NCI-H748 treated with DMSO at 0.1 percent for 48 hours (cell line): ENCODE measurements at regions not wholly inside any gene's neighbourhood (a gene's known extent, or its start where the extent isn't known, plus 50 kb on each side); places are given as distances from the start of the nearest gene placed in this dataset.
A peak's percentile ranks its signal among the peaks of the same experiment; 100 is the strongest.

Experiments
- DNase-seq: peaks from one replicate; lab custom pipeline; 2025; lab: John Stamatoyannopoulos, UW

DNA sequence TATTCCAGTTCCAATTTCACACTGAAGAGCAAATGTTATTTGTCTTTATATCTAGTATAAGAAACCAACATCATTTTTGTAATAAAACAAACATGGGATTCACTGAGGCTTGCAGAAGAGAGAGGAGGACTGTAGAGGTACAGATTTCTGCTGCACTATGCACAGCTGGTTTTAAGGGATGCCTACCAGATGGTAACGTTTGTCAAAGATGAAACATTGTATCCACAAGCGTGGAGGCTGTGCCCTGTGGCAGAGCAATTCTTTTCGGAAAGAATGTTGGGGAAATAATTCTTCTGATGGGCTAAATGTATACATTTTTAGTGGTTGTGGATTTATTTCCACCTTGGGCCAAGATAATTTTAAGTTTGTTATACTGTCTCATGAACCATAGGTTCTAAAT is 272.4 kb downstream of the DUSP10 start:
- DNase-seq, result no peak

DNA sequence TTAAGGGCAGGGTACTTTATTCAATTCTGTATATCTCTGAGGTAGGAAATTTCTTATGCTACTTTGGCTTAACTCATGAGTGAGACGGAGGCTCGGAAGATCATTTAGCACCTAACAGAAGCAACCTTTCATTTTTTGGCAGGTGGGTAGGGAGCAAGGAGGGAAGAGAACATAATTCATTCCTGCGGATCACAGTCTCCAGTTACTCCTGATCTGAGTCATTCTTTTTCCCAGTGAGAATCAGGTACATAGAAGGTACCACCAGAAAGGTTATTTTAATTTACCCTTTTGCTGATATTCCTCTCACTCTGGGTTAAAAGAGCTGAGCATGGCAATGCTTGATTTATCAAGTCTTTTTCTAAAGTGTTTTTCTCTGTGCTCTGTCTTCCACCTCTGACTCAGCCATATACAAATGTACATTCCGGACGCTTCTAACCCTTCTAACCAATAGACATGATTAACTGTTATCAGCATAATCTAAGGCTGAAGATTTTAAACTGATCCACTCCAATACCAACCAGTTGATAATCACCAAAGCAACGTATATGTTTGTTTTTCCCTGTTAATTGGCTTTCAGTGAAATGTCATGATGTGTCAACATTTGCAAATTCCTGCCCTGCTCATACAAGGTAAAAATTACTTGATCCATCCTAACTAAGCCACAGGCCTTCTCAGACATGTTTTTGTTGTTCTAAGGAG is 271.7 kb downstream of the DUSP10 start:
- no peak for DNase-seq

DNA sequence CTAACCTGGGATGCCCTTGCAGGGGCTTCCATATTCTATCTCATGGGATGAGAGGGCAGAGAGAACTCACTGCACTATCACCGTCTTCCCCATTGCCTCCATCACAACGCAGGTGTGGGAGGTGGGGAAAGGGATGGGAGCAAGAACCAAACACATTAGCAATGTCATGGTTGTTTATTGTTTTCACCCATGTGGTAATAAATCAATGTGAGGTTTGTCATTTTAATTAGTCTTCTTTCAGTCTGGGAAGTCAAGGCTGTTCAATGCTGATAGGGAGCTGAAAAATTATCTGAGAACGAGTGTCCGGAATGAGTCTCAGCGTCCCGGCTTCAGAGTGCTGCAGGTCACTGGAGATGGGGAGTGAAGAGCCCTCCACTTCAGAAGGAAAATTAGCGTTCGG is 268.5 kb downstream of the DUSP10 start:
- no peak for DNase-seq

DNA sequence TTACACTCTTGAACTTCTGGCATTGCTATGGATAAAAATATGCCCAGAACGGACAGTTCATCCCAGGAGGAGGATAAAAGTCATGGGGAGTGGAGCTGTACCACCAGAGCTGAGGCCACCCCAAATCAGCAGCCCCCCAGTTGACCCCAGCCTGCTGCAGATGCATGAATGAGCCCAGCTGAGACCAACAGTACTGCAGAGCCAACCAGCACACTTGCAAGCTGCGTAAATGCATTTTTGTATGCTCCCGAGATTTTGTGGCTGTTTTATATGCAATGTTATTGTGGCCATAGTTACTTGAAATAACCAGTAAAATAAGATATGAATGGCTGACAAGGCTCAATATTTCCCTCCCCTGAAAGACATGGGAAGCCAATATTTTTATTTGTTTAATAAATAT is 264.6 kb downstream of the DUSP10 start:
- DNase-seq, result no peak

DNA sequence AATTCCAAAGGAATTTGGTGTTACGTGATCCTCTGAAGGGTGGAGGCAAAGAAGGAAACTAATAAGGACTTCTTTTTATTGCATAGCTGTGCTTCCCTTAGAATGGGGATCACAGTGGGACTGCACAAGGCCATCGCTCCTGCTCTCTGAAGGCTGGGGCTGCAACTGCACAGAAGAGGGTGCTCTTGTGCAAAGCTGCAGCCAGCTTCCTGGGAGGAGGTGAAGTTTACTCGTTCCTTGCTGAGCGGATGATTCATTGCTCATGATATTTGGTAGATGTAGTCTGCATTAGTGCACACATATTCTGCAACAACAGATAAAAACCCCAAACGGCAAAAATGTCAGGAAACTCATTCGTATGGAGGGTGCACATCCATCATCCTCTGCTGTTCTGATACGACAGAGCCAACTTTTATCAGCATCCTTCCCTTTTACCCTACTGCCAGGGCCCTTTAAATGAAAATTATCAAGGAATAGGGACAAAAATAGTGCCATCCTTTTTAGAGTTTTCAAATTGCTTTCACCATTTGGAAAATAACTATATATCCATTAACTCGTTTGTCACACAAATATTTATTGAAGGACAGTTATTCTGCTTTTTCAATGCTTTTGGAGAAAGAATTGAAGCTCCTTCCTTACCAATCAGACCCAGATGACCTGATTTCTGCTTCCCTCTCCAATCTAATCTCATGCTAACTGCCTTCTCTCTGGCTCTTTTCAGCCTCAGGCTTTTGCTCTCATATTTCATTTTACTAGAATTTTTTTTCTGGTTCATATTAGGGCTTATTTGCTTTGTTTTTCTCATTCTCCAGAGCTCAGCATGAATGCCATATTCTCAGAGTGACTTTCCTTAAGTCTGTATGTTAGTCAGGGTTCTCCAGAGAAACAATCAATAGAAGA is 263.6 kb downstream of the DUSP10 start:
- DNase-seq, result peak; percentile 15

DNA sequence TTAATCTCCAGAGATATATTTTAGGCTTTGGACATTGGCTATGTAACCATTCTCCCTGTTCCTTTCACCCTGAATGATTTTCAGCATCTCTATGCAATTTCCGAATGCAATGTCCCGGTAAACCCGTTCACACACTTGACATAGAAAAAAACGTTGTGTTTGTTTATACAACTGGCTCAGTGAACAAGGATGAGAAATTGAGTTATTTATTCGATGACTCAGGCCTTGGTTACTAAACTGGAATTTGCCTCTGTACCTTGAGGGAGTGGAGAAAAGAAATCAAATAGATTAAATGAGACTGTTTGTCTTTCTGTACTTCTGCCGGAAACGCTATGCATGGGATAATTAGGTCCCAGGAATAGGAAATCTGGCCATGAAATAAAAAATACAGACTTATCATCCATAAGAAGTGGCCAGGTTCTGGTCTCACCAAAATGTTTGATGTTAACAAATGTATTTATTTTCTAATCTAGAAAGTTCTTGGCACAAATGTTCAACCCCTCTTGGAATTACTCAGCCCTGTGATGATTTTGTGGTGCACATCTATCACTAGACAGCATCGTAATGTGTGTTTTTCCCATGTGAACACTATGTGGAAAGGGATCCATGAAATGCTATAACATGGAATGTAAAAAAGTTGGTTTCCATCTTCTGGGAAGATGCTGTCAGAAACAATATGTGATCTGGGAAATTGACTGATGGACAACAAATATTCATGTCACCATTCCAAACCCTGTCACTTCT is 253.9 kb downstream of the DUSP10 start:
- DNase-seq, result no peak

DNA sequence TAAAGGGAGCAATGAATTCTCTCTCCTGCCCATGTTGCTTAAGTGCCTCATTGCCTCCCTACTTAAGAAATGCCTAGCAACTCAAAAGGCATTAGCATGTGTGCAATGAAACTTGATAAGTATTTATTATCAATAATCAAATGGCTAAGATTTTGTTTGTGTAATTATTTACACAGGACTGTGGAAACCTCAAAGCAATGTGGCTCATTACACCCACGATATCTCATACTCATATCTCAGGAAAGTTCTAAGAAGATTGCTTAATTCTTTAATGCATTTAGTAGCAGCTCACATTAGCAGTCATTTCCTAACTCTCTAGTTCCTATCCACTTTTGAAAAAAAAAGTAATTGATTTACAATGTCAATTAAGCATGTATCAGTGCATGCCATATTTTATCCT is 253.3 kb downstream of the DUSP10 start:
- DNase-seq, result no peak

DNA sequence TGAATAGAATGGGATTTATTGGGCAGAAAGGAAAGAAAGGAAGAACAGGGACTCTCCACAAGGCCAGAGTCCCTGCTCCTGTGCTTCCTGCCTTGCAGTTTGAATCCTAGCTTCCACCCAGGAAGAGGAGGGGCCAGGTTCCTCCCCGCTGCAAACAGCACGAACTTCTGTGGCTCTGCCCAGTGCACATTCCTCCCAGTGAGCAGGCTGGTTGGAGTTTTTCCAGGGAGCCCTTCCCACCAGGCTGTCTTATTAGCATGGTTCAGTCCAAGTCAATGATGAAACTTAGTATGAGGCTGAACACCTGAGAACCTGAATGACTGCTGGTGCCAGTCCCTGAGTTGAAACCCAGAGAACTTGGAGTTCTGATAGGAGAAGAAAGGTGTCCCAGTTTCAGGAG is 247.2 kb downstream of the DUSP10 start:
- no peak for DNase-seq

DNA sequence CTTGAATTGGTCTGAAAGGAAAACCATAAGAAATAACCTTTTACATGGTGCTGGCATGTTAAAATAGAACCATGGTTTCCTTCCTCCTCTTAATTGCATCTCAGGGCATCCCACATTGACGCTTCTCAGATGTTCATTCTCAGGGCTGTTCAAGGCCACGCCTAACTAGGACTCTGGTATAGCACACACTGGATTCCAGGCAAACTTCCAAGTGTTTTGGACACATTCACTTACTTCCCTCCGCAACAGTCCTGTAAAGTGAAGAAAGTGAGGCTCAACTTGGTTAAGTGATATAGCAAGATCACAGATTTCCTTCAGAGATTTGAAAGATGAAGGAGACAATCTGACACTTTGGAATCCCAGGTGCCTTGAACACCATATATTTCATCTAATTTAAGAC is 244.8 kb downstream of the DUSP10 start:
- DNase-seq, result no peak

DNA sequence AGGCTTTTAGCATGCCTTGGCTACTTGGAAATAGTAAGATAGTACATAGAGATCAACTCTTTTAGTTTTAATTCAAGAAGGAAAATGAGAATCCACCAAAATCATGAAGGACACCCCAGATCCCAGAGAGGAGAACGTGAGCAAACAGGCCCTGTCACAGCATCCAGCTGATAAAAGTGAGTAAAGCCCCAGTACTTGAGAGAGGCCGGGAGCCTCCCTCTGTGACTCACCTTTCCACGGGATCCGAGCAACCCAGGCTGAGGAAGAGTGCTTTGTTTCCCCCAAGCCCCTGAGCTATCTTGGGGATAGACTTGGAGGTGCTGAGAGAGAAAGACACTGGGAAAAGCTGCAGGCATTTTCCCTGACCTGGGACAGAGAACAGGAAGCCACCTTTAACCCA is 238.6 kb downstream of the DUSP10 start:
- no peak for DNase-seq

DNA sequence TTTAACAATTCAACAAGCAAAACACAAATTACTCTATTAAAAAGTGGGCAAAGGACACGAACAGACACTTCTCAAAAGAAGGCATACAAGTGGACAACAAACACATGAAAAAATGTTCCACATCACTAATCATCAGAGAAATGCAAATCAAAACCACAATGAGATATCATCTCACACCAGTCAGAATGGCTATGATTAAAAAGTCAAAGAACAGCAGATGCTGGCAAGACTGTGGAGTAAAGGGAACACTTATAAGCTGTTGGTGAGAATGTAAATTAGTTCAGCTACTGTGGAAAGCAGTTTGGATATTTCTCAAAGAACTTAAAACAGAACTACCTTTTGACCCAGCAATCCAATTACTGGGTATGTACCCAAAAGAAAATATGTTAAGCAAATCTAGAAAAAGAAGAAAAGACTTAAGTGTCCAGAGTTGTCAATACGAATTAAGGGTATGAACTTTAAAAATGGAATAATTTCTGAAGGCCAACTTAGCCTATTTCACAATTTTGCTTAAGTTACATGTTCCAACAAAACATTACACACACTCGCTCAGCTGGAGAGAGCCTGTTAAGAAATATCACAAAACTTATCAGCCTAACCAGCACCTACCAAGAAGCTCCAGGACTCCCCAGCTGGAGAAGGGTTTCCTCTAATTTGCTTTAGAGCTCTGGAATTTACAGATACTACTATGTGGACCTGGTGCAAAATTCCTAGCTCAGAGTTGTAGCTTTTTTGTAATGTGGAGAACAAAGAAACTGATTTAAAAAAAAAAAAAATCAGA is 232.1 kb downstream of the DUSP10 start:
- DNase-seq, result no peak

DNA sequence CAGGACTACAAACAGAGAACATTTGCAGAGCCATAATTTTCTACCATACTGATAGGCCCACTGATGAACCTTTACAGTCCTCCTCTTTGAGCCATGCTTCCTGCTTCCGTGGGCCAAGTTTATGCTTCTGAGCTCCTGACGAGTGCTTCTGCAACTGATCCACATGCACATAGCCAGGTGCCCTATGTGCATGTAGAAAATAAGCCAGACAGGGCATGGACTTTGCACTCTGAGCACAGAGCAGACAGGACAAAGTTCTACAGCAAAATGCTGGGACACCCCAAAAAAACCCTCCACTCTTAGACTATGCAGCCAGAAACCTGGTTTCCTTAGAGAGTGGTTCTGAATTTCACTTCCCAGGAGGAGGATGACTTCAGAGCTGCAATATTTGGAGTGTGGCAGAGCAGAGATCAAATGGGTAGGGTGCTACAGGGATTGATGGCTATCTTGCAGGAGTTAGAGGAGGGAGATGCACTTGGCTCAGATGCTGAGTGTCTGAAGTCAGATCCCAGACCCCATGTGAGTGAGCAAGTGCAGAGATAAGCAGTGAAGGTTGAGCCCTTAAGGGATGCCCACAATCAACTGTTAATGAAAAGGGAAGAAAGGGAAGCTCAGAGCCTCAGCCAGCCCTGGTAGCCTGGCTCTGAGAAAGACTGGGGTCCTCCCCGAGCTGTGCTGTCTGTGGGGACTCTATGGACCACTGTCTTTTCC is 230.9 kb downstream of the DUSP10 start:
- no peak for DNase-seq

DNA sequence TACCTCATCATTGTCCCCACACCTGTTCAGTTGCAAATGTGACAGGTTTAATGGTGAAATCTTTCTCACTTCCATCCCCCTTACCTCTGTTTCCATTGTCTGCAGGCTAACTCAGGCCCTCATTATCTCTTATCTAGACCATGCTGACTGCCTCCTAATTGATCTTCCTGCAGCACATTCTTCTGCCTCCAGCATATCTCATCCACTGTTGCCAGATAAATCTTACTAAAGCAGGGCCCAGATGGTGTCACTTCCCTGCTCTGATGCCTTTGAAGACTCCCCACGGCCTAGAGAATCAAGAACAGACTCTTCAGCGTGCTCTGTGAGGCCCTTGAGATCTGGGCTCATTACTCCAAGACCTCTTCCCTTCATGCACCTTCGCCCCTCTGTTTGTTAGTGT is 230.1 kb downstream of the DUSP10 start:
- no peak for DNase-seq

DNA sequence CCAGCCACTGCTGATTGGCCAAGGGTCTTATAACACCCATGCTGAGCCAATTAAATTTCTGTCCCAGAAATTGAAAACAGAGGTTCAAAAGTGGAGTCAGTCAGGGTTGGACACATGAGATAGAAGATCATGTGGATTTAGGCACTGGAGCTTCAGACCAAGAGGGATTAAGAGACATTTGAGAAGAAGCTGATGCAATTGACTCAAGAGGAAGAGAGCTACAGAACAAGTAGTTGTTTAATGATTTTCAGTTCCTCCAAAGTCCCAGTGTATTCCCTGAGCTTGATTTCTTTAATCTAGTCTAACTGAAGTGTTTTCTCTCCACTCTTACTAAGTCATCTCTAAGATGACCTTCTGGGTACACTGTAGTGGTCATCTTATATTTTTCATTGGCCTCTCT is 227.1 kb downstream of the DUSP10 start:
- DNase-seq, result no peak

DNA sequence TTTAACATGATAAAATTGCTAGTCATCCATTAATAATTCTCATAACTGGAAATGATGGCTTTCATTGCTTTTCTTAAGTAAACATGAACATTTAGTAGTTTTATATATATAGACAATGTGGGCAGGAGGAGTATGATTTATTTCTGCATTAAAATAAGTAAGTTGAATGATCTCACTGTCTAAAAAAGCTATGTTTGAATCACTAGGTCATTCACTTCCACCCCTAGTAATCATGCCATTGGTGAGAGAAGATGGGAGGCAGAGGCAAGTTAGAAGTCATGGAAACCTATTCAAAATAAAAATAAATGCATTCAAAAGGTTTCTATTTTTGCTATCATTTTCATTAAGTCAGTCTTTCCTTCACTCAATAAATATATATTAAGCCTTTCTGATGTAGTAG is 226.4 kb downstream of the DUSP10 start:
- no peak for DNase-seq

DNA sequence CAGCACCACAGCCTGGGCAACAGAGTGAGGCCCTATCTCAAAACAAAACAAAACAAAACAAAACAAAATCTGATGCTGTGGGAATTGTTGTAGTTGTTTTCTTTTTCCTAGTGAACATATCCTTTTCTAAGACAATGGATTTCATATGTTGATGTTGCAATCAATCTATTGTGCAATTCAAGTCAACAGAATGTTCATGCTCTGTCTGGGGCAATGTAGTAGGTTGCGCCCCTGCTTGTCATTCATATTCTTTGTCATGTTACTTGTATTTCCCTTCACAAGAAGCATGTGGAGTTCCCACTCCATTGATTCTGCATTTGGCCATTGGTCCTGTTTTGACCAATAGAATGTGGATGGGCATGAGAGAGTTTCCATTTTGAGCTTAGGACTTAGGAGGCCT is 223.9 kb downstream of the DUSP10 start:
- no peak for DNase-seq

DNA sequence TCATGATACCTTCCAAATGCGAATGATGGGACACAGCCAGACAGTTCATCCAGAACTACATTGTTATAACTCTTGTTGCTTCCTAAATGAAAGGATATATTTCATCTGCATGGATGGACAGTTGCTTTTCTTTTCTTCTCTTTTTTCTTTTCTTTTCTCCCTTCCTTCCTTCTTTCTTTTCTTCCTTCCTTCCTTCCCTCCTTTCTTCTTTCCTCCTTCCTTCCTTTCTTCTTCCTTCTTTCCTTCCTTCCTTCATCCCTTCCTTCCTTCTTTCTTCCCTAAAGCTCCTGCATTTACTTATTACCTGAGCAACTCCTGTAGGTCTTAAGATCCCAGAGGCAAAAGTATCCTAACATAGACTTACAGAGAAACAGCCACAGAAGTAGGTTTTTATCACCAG is 221.6 kb downstream of the DUSP10 start:
- no peak for DNase-seq

DNA sequence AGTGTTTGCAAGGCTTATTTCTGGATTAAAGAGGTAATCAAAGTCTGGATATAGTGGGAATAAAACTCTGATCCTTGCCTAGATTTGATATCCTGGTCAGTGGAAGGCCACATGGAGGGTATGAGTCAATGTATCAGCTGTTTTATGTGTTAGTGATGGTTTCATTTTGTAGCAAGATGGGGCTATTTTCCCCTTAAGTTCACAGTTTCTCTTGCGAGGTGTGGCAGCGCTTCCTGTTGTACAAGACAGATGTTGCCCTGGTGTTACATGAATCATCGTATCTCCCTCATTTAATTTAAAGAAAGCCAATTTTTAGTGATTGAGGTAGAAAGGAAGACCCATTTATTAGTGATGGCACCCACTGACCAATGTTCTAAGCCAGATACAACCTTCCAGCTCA is 220.2 kb downstream of the DUSP10 start:
- no peak for DNase-seq

DNA sequence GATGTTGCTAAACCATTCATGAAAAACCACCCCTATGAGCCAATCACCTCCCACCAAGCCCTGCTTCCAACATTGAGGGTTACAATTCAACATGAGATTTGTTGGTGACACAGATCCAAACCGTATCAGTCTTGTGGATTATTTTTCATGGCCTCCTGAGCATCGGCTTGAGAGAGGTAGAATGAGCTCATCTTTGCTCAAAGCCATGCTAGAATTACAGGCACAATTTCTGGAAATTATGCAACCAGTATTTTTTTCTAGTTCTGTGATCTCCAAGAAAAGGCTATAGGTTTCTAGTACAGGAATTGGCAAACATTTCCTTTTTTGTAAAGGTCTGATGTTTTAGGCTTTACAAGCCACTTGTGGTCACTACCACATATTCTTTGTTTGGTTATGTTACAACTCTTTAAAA is 219.4 kb downstream of the DUSP10 start:
- no peak for DNase-seq

DNA sequence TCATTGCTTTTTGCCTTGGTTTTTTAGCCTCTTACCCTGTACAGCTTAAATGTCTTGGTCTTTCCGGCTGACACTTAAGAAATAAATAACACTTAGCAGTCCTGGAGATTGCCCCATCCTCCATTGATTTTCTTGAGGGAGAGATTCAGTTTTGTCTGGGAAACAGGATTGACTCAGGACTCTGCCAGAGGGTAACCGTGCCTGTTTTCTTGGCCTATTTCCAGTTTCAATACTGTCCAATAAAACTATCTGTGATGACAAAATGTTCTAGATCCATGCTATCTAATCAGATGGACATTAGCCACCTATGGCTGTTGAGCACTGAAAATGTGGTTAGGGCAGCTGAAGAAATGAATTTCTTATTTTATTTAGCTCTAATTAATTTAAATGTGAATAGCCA is 216.1 kb downstream of the DUSP10 start:
- DNase-seq, result no peak

DNA sequence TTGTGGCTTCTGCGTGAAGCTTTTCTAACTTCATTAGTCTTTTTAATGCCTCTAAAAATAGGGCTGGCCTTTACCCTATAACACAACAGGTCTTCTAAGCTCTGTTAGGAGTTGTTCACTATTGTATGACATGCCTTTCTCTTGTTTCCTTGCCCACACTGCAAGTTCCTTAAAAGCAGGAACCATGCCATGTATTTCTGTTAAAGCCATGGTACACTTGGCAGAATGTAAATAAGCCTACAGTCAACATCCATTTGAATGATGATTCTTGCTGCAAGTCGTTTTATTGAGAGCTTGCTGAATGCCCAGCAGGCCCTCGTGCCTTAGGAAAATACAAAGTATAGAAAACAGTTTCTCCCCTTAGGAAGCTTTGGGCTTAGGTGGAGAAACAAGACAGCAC is 214.6 kb downstream of the DUSP10 start:
- DNase-seq, result no peak
